ENCODE measurements at regions not wholly inside any gene's neighbourhood (a gene's known extent, or its start where the extent isn't known, plus 50 kb on each side); places are given as distances from the start of the nearest gene placed in this dataset.

DNA sequence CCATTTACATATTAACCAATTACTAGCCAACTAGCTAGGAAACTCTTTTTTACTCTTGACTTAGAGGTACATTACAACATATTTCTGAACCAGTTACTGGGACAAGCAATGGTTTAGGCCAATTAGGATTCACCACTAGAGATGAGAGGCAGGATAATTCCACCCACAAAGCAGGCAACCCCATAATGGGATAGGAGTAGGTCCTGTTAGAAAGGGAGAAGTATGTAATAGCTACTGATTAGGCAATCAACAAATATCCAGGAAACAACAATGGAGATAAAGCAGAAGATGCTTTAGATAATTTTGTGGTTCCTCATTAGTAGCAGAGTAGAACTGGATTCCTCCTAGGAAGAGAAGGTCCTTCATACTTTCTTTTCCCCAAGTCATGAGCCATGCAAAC, 173.8 kb upstream of the GLRA2 start:
- TF ChIP-seq, protein P1, sequence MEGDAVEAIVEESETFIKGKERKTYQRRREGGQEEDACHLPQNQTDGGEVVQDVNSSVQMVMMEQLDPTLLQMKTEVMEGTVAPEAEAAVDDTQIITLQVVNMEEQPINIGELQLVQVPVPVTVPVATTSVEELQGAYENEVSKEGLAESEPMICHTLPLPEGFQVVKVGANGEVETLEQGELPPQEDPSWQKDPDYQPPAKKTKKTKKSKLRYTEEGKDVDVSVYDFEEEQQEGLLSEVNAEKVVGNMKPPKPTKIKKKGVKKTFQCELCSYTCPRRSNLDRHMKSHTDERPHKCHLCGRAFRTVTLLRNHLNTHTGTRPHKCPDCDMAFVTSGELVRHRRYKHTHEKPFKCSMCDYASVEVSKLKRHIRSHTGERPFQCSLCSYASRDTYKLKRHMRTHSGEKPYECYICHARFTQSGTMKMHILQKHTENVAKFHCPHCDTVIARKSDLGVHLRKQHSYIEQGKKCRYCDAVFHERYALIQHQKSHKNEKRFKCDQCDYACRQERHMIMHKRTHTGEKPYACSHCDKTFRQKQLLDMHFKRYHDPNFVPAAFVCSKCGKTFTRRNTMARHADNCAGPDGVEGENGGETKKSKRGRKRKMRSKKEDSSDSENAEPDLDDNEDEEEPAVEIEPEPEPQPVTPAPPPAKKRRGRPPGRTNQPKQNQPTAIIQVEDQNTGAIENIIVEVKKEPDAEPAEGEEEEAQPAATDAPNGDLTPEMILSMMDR (conservative IDR thresholded peaks at IDR 0.05 in 1 of 2, IDR thresholded peaks at IDR 0.05 in 1 of 2; ENCODE audit: low read depth in 1 of 2, low read length in 2 of 2) = no peak
- no peak for TF ChIP-seq EZH2 (IDR thresholded peaks at IDR 0.05; ENCODE audit: low read length, missing control alignments)
